Skin epidermis (tissue), 12 donors: ENCODE measurements at regions not wholly inside any gene's neighbourhood (a gene's known extent, or its start where the extent isn't known, plus 50 kb on each side); places are given as distances from the start of the nearest gene placed in this dataset.
"Not testable (repeated sequence)": the region's sequence is repeated elsewhere in the genome, so short reads cannot be mapped to it uniquely, and the experiment has no call there.

Source experiments
- H3K27ac ChIP-seq, 21 experiments: fragments of 200-600 bp; sonication (generic) in 11 of 21; one replicate each; pipeline ENCODE4 v1.5.0; 2020; ENCODE audit warnings: mild to moderate bottlenecking in 3 of 21, inconsistent platforms in 2 of 21, moderate library complexity in 2 of 21
- H3K4me3 ChIP-seq, 7 experiments: fragments of 200-600 bp; sonication (generic) in 2 of 7; one replicate each; pipeline ENCODE4 v1.5.0; 2020; ENCODE audit warnings: inconsistent platforms in 2 of 7, mild to moderate bottlenecking in 2 of 7, moderate library complexity in 1 of 7

GRCh38 chr6:3900744-3901336 lies 51.7 kb downstream of the FAM50B start:
- Histone ChIP-seq H3K27ac (peak overlapping the region in 1 of 21 experiments; percentile 41), H3K4me3 (no peak overlapping the region)

GRCh38 chr6:3902871-3903648 lies 53.9 kb downstream of the FAM50B start:
- Histone ChIP-seq H3K4me3 (no peak overlapping the region), H3K27ac (peak overlapping the region in 1 of 21 experiments; percentile 6)

DNA sequence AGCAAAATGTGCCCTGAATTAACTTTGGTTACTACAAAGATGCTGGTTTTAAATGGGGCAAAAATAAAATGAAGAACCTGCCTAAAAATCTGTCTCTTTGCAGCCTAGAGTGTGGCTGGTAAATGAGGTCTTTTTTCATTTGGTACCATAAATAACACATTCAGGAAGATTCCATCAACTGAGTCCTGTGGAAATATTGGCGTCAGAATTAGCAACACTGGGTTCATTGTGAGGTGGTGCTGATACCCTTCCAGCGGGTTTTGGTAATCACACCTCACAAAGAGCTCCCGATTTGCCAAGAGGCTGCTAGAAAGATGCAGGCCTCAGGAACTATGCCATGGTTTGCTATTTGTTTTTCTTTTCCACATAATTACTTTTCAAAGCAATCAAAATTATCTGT lies 55.3 kb downstream of the FAM50B start:
- H3K27ac ChIP-seq, result peak overlapping the region in 1 of 21 experiments; percentile 30
- H3K4me3 ChIP-seq, result no peak overlapping the region

- Histone ChIP-seq H3K4me3 (no peak overlapping the region), H3K27ac (peak overlapping the region in 1 of 21 experiments; percentile 30)
These were observed 57.0 kb downstream of the FAM50B start for GRCh38 chr6:3905945-3906845.

DNA sequence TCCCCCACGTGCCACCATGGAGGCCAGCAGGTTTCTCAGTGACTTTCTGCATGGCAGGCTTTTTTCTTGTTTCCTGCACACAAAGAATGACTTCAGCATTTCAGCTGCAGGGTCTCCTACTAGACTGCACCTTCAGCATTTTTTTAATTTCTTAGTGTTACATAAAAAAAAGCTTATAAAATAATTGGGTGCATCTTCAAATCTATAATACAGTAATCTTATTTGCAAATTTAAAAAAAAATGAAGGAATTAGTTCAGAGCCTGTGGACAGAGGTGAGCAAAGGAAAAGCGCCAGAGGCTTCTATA lies 57.6 kb downstream of the FAM50B start:
- peak overlapping the region in 1 of 21 experiments; percentile 30 for H3K27ac ChIP-seq
- H3K4me3 ChIP-seq, result no peak overlapping the region

- H3K27ac ChIP-seq, result no peak overlapping the region
- no peak overlapping the region for H3K4me3 ChIP-seq
These were observed 59.0 kb downstream of the FAM50B start for GRCh38 chr6:3908223-3908622.

DNA sequence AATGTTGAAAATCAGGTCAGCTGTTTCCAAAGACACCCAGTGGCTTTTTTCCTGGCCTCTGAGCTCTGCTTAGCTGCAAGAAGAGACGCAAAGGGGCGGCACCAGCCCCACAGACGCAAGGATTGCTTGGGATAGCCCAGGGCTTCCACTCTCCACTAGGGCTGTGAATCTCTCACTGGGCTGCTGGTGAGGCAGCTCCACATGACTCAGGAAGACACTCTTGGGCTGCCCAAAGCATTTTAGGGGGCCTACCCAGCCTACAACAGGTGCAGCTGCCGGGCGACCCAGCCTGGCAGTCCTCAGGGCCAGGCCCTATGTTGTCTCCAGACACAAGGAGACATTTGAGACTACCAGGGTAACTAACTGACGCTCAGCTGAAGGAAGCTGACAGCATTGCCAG lies 59.8 kb downstream of the FAM50B start:
- H3K27ac ChIP-seq, result no peak overlapping the region
- H3K4me3 ChIP-seq, result no peak overlapping the region

GRCh38 chr6:3910106-3910663 lies 61.0 kb downstream of the FAM50B start:
- no peak overlapping the region for H3K27ac ChIP-seq

DNA sequence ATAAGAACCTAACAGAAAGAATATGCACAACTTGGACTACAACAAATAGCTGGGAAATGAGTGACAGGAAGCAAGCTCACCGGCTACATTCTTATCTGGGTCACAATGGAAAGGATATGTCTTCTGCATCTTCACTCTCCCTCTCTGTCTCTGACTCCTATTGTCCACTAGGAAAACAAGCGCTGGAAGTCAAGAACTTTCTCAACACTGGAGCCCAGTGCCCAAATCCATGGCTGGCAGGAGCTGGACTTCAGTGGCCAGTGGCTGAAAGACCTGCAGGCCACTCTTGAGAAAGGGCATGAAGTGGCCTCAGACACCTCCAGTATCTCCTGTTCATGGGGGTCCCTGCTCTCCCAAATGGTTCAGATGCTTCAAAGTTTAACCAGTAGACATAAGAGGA lies 62.0 kb downstream of the FAM50B start:
- Histone ChIP-seq H3K4me3 (no peak overlapping the region), H3K27ac (peak overlapping the region in 2 of 21 experiments; percentile 15 to 16)

More at GRCh38 chr6:3910106-3910663, 61.0 kb downstream of the FAM50B start:
- H3K4me3 ChIP-seq, result no peak overlapping the region

- no peak overlapping the region for H3K4me3 ChIP-seq
- H3K27ac ChIP-seq, result peak overlapping the region in 9 of 21 experiments; percentile 15 to 85 (median 61)
These were observed 62.6 kb downstream of the FAM50B start for GRCh38 chr6:3911614-3912336.

DNA sequence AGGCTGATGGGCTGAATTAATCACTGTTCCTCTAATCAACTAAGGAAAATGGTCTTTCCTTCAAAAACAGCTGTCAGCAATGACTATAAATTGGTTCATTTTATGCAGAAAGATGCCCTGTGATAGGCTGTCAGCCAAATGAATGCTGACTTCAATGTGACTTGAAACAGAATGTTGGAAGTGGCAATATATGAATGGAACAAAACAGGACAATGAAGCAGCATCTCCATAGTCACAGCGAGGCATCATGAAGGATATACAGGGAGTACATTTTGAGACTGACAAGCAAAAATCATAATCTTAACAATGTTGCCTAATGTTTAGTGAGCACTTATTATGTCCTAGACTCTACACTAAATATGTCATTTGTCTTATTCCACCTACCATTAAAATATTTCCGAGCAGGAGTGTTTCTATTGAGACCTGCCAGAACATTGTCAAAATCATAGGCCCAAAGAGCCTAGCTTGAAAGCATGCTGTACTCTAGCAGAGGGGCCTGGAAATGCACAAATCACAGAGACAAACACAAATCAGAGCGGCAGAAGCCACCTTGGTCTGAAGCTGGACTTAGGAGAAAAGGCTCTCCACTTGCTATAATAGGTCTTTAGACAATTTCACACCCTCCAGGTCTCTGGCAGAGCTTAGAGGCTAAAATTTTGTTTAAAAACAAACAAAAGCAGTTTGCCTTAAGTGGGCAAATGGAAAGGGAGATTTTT lies 63.3 kb downstream of the FAM50B start:
- no peak overlapping the region for H3K4me3 ChIP-seq
- peak overlapping the region in 11 of 21 experiments; percentile 14 to 85 (median 61) for H3K27ac ChIP-seq

DNA sequence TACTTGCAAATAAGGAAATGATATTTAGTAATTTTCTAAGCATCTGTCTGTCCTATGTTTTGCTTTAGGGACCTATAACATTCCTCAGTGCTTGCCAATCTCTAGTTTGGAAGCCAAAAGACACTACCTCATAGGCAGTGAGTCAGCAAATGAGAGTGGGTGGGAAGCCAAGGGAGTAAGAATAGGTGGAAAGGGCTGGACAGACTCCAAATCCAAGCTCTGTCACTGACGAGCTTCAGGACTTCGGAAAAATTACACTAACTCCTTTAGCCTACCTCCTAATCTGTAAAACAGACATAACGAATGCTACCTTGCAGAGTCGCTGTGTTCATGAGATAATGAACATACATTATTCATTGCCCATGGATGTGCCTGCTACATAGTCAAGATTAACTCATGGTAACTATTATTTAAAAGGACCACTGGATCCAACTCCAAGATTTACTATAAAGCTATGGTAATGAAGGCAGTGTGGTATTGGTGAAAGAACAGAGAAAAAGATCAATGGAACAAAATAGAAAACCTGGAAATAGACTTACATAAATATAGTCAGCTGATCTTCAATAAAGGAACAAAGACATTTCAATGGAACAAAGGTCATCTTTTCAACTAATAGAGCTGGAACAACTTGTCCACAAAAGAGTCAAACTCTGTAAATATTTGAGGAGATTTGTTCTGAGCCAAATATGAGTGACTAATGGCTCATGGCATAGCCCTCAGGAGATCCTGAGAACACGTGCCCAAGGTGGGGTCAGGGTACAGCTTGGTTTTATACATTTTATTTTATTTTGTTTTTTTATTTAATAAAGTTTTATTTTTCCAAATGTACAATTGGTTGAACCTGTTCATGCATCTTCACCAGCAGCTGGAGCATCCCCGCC lies 64.1 kb downstream of the FAM50B start:
- Histone ChIP-seq H3K27ac (peak overlapping the region in 13 of 21 experiments; percentile 9 to 85 (median 53)), H3K4me3 (no peak overlapping the region)

GRCh38 chr6:3913958-3914337 lies 64.8 kb downstream of the FAM50B start:
- no peak overlapping the region for H3K4me3 ChIP-seq
- peak overlapping the region in 7 of 21 experiments; percentile 9 to 62 (median 47) for H3K27ac ChIP-seq

- Histone ChIP-seq H3K4me3 (no peak overlapping the region), H3K27ac (peak overlapping the region in 2 of 21 experiments; percentile 11 to 58)
These were observed 66.1 kb downstream of the FAM50B start for GRCh38 chr6:3915076-3915791.

DNA sequence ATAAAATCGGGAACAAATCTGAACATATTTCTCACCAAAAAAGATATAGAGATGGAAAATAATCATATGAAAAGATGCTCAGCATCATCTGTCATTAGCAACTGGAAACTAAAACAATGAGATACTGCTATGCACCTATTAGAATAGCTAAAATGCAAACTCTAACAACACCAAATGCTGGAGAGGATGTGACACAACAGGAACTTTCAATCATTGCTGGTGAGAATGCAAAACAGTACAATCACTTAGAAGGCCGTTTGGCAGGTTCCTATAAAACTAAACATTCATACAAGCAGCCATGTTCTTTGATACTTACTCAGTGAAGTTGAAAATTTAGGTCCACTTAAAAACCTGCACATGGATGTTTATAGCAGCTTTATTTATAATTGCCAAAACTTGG lies 67.0 kb downstream of the FAM50B start:
- H3K4me3 ChIP-seq, result no peak overlapping the region
- H3K27ac ChIP-seq, result no peak overlapping the region

GRCh38 chr6:3916749-3917148 lies 67.6 kb downstream of the FAM50B start:
- H3K27ac ChIP-seq, H3K4me3 ChIP-seq: not testable (repeated sequence)

DNA sequence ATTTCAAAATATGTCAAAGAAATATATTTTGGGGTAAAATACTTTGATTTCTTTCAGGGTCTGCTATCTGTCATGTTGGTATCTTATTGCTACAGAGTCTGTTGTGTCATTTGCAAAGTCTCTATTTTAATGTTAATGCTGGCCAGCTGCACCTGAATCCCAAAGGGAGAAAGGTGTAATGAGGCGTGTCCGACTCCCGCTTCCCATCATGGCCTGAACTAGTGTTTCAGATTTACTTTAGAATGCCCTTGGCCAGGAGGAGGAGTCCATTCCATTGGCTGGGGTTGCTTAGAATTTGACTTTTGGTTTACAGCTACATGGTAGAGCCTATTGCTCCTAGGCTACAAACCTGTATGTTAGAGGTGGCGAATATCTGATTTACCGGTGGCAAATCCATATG lies 69.3 kb downstream of the FAM50B start:
- H3K4me3 ChIP-seq, result no peak overlapping the region
- H3K27ac ChIP-seq, result peak overlapping the region in 1 of 21 experiments; percentile 2
